ENCODE measurements at regions not wholly inside any gene's neighbourhood (a gene's known extent, or its start where the extent isn't known, plus 50 kb on each side); places are given as distances from the start of the nearest gene placed in this dataset.
"Not testable (repeated sequence)": the region's sequence is repeated elsewhere in the genome, so short reads cannot be mapped to it uniquely, and the experiment has no call there.

DNA sequence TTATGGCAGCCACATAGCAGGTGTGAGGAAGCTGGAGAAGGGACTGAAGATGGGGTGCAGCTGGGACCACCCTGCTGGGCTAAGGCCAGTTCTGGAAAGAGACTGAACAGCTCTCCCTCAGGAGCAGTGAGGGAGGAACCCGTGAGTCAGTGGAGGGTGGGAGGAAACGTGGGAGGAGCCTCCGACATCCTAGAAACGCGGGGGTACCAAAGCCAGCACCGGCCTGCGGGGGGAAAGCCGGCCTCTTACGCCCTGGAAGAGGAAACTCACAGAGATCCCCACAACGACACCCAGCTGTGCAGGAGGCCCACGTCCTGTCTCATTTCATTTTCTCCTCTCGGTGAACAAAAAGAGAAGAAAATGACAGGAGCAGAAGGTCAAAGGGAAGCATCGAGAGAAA, 185.8 kb upstream of the IRX4 start:
- TF ChIP-seq, protein P1, sequence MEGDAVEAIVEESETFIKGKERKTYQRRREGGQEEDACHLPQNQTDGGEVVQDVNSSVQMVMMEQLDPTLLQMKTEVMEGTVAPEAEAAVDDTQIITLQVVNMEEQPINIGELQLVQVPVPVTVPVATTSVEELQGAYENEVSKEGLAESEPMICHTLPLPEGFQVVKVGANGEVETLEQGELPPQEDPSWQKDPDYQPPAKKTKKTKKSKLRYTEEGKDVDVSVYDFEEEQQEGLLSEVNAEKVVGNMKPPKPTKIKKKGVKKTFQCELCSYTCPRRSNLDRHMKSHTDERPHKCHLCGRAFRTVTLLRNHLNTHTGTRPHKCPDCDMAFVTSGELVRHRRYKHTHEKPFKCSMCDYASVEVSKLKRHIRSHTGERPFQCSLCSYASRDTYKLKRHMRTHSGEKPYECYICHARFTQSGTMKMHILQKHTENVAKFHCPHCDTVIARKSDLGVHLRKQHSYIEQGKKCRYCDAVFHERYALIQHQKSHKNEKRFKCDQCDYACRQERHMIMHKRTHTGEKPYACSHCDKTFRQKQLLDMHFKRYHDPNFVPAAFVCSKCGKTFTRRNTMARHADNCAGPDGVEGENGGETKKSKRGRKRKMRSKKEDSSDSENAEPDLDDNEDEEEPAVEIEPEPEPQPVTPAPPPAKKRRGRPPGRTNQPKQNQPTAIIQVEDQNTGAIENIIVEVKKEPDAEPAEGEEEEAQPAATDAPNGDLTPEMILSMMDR (IDR thresholded peaks at IDR 0.05; ENCODE audit: low read depth, low read length, missing control alignments) = no peak
- no peak overlapping the region for H3K4me3 ChIP-seq (replicated peaks; ENCODE audit: low read depth, low read length)
- no peak for DNase-seq (ENCODE audit: extremely low read depth, low read depth)

DNA sequence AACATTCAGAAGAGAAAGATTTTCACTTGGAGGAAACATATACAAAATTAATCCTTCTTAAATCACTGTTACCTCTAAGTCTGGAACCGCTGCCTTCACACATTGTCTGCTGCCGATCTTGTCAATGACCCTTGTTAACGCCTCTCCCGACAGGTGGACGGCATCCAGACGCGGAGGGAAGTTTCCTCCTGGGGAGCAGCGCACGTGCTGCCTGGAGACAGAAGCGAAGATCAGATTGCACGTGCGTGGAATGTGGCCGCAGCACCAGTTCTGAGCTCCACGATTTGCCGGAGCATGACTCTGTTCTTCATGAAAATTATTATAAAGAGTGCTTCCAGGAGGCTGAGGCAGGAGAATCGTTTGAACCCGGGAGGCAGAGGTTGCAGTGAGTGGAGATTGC, 183.6 kb upstream of the IRX4 start:
- TF ChIP-seq, protein P1 (IDR thresholded peaks at IDR 0.05; ENCODE audit: low read depth, low read length, missing control alignments) = no peak
- no peak for DNase-seq (ENCODE audit: extremely low read depth, low read depth)
- no peak overlapping the region for H3K4me3 ChIP-seq (replicated peaks; ENCODE audit: low read depth, low read length)

DNA sequence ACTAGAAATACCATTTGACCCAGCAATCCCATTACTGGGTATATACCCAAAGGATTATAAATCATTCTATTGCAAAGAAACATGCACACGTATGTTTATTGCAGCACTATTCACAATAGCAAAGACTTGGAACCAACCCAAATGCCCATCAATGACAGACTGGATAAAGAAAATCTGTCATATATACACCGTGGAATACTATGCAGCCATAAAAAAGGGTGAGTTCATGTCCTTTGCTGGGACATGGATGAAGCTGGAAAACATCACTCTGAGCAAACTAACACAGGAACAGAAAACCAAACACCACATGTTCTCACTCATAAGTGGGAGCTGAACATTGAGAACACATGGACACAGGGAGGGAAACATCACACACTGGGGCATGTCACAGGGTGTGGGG, 180.7 kb upstream of the IRX4 start:
- H3K4me3 ChIP-seq (replicated peaks; ENCODE audit: low read depth, low read length); DNase-seq (ENCODE audit: extremely low read depth, low read depth): not testable (repeated sequence)

DNA sequence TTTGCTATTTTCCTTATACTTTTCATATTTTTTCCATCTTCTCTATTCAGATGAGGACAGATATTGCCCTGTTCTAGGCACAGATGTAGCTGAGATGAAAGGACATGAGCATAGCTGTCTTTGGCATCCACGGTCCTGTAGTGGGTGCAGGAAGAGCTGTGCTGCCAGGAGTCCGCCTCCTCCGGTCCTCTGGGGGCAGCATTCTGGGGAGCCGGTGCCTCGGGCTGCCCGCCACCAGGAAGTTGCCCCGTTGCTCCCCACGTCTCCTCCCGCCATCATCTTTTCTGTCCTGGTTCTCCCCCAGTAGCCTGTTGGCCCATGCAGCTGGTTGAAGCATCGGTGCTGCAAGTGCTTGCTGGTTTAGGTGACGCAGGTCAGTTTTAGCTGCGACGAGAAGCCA, 170.0 kb upstream of the IRX4 start:
- H3K4me3 ChIP-seq (replicated peaks; ENCODE audit: low read depth, low read length) = no peak overlapping the region
- TF ChIP-seq, protein P1 (IDR thresholded peaks at IDR 0.05; ENCODE audit: low read depth, low read length, missing control alignments) = no peak
- no peak for DNase-seq (ENCODE audit: extremely low read depth, low read depth)

DNA sequence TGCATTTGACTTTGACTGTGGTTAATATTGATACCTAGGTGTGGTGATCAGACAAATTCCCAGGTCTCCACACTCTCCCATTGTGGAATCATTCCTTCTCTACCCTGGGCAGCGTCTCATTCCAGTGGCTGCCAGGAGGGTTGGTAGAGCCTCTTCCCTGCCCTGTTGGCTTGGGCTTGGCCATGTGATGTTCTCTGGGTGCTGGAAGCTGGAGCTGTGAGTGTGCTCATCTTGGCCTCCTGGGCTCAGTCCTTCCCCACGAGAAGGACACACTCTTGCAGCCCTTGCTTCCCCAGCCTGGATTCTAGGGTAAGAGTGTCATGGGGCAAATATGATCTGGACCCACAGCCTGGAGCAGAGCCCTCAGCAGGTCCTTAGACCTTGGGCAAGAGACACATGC, 167.2 kb upstream of the IRX4 start:
- TF ChIP-seq, protein P1 (IDR thresholded peaks at IDR 0.05; ENCODE audit: low read depth, low read length, missing control alignments) = no peak
- no peak for DNase-seq (ENCODE audit: extremely low read depth, low read depth)
- no peak overlapping the region for H3K4me3 ChIP-seq (replicated peaks; ENCODE audit: low read depth, low read length)

DNA sequence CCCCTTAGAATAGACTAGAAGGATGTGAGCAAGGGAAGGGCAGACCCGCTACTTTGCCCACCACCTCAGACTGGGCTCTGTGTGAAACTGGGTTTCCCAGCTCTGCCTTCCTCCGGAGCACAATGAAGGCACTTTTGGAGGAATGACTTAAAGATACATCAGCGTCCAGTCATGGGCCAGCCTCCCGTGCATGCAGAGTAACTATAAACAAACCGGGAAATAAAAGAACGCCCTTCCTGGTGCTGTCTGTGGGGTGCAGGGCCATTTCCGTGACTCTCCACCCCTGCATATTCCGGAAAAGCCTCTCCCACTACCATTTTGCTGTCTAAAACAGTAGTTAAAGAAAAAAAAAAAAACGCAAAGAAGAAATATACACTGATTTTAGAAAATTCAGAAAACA, 165.9 kb upstream of the IRX4 start:
- no peak for DNase-seq (ENCODE audit: extremely low read depth, low read depth)
- TF ChIP-seq, protein P1 (IDR thresholded peaks at IDR 0.05; ENCODE audit: low read depth, low read length, missing control alignments) = no peak
- no peak overlapping the region for H3K4me3 ChIP-seq (replicated peaks; ENCODE audit: low read depth, low read length)

DNA sequence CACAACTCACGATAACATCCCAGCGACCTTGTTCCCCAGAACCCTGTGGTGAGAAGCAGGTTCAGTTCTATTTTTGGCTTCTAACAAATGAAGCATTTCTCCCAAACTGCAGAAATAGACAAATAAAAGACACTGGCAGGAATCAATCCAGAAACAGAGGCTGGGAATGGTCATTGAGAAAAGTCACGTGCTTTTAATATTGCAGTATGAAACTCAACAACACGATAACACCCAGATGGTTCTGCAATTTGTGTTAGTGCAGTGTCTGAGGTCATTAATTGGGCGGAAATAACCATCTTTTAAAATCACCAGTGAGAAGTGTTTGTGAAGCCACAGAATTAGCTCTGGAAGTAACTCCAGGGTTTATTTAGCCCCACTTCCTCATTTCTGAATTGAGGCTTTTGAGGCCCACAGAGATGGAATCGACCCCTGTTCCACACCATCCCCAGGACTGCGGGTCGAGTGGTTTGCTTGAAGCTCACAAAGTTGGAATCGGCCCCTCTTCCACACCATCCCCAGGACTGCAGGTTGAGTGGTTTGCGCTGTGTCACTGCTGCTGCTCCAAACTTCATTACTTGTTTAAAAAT, 164.7 kb upstream of the IRX4 start:
- no peak for DNase-seq (ENCODE audit: extremely low read depth, low read depth)
- H3K4me3 ChIP-seq (replicated peaks; ENCODE audit: low read depth, low read length) = no peak overlapping the region
- TF ChIP-seq, protein P1 (IDR thresholded peaks at IDR 0.05; ENCODE audit: low read depth, low read length, missing control alignments) = no peak
